ENCODE measurements at regions not wholly inside any gene's neighbourhood (a gene's known extent, or its start where the extent isn't known, plus 50 kb on each side); places are given as distances from the start of the nearest gene placed in this dataset.

DNA sequence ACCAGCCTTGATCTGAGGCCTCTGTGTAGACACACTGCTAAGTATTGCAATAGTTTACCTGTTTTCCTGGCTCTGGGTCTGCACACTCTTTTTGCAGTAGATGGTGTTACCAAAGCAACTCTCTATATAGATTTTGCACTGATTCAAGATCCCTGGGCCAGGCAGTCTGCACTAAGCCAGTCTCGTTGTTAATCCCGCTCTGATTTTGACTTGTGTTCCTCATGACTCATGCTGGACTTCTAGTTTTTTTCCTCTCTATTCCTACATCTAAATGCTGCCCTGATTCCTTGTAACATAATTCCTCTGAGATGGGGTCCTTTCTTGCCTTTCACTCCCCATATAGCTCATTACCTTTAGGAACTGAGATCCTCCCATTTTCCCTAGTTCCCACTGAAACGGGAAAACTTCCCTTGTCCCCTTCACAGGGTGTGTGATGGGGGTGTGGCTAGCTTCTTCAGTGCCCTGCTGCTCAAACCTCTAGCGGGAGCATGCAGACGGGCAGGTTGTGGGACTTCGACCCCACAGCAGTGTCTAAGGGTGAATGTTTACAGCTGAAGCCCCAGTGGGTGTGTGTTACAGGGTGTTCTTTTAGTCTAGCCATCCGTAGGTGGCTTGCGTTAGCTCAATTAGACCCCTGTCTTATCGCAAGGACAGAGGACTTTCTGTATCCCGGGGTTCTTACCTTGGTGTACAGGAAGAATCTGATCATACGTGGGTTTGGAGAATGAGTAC is 106.5 kb upstream of the RAB3GAP2 start:
- TF ChIP-seq EZH2 (IDR thresholded peaks at IDR 0.05; ENCODE audit: low read depth, unreplicated experiment) (no peak), CTCF (conservative IDR thresholded peaks at IDR 0.05; ENCODE audit: low read depth in 2 of 2) (no peak), ETS1 (IDR thresholded peaks at IDR 0.05) (no peak), REST (IDR thresholded peaks at IDR 0.05; ENCODE audit: unreplicated experiment) (no peak), POLR2AphosphoS5 (IDR thresholded peaks at IDR 0.05; ENCODE audit: low read depth) (no peak), NANOG (IDR thresholded peaks at IDR 0.05; ENCODE audit: borderline replicate concordance) (no peak), EZH2phosphoT487 (IDR thresholded peaks at IDR 0.05; ENCODE audit: unreplicated experiment) (no peak), STAT1 (IDR thresholded peaks at IDR 0.05; ENCODE audit: unreplicated experiment) (no peak), JUNB (IDR thresholded peaks at IDR 0.05; ENCODE audit: unreplicated experiment) (no peak), CREB1 (CRISPR knock-in tag; IDR thresholded peaks at IDR 0.05; ENCODE audit: low read depth) (no peak), ZNF114 (CRISPR knock-in tag; IDR thresholded peaks at IDR 0.05) (no peak)

Measured in GM23338 (cell line).